ENCODE measurements at regions not wholly inside any gene's neighbourhood (a gene's known extent, or its start where the extent isn't known, plus 50 kb on each side); places are given as distances from the start of the nearest gene placed in this dataset.

GRCh38 chr16:6527646-6528045 lies 805.0 kb upstream of the RBFOX1 start:
- TF ChIP-seq POLR2AphosphoS5 (IDR thresholded peaks at IDR 0.05; ENCODE audit: low read depth, low read length) (no peak), SIN3A (IDR thresholded peaks at IDR 0.05; ENCODE audit: borderline replicate concordance, insufficient read depth, low read length) (no peak), FOXP2 (optimal IDR thresholded peaks at IDR 0.05; ENCODE audit: borderline replicate concordance, extremely low read depth, extremely low read length, insufficient read depth) (no peak), REST (IDR thresholded peaks at IDR 0.05; ENCODE audit: insufficient read depth in 1 of 2, low read depth in 2 of 2, low read length in 2 of 2) (no peak), TAF1 (IDR thresholded peaks at IDR 0.05; ENCODE audit: borderline replicate concordance, insufficient read depth, low read length) (no peak)

- TF ChIP-seq REST (IDR thresholded peaks at IDR 0.05; ENCODE audit: insufficient read depth in 1 of 2, low read depth in 2 of 2, low read length in 2 of 2) (no peak), POLR2AphosphoS5 (IDR thresholded peaks at IDR 0.05; ENCODE audit: low read depth, low read length) (no peak), FOXP2 (optimal IDR thresholded peaks at IDR 0.05; ENCODE audit: borderline replicate concordance, extremely low read depth, extremely low read length, insufficient read depth) (no peak), TAF1 (IDR thresholded peaks at IDR 0.05; ENCODE audit: borderline replicate concordance, insufficient read depth, low read length) (no peak), SIN3A (IDR thresholded peaks at IDR 0.05; ENCODE audit: borderline replicate concordance, insufficient read depth, low read length) (no peak)
Observed at GRCh38 chr16:6524501-6524900, 808.1 kb upstream of the RBFOX1 start.

GRCh38 chr16:6517020-6517720 lies 815.5 kb upstream of the RBFOX1 start:
- no peak for TF ChIP-seq TAF1 (IDR thresholded peaks at IDR 0.05; ENCODE audit: borderline replicate concordance, insufficient read depth, low read length)
- no peak for TF ChIP-seq REST (IDR thresholded peaks at IDR 0.05; ENCODE audit: insufficient read depth in 1 of 2, low read depth in 2 of 2, low read length in 2 of 2)
- TF ChIP-seq POLR2AphosphoS5 (IDR thresholded peaks at IDR 0.05; ENCODE audit: low read depth, low read length), result no peak
- no peak for TF ChIP-seq FOXP2 (optimal IDR thresholded peaks at IDR 0.05; ENCODE audit: borderline replicate concordance, extremely low read depth, extremely low read length, insufficient read depth)
- no peak for TF ChIP-seq SIN3A (IDR thresholded peaks at IDR 0.05; ENCODE audit: borderline replicate concordance, insufficient read depth, low read length)

GRCh38 chr16:6512512-6512911 lies 820.1 kb upstream of the RBFOX1 start:
- TF ChIP-seq FOXP2 (optimal IDR thresholded peaks at IDR 0.05; ENCODE audit: borderline replicate concordance, extremely low read depth, extremely low read length, insufficient read depth) (no peak), REST (IDR thresholded peaks at IDR 0.05; ENCODE audit: insufficient read depth in 1 of 2, low read depth in 2 of 2, low read length in 2 of 2) (no peak), POLR2AphosphoS5 (IDR thresholded peaks at IDR 0.05; ENCODE audit: low read depth, low read length) (no peak), SIN3A (IDR thresholded peaks at IDR 0.05; ENCODE audit: borderline replicate concordance, insufficient read depth, low read length) (no peak), TAF1 (IDR thresholded peaks at IDR 0.05; ENCODE audit: borderline replicate concordance, insufficient read depth, low read length) (no peak)
